HepG2 (cell line): ENCODE measurements at regions not wholly inside any gene's neighbourhood (a gene's known extent, or its start where the extent isn't known, plus 50 kb on each side); places are given as distances from the start of the nearest gene placed in this dataset.

ENCODE experiments used
- EEA1 ChIP-seq: sonication (generic); formaldehyde crosslinking; IDR thresholded peaks from 2 replicates; pipeline ENCODE4 v1.5.1; 2020; ENCODE audit warnings: mild to moderate bottlenecking, missing genetic modification reagents, borderline replicate concordance
- FIP1L1 ChIP-seq: fragments of 200-400 bp; formaldehyde crosslinking; IDR thresholded peaks from 2 replicates; pipeline ENCODE4 v1.6.1; 2018; ENCODE audit warnings: low read depth, mild to moderate bottlenecking, low read length, moderate library complexity, borderline replicate concordance; ENCODE audit not compliant: insufficient read depth
- HDAC1 ChIP-seq: sonication (generic); formaldehyde crosslinking; IDR thresholded peaks from 2 replicates; pipeline ENCODE4 v1.5.1; 2020; ENCODE audit warnings: mild to moderate bottlenecking, missing genetic modification reagents
- HNF1B ChIP-seq: sonication (generic); formaldehyde crosslinking; IDR thresholded peaks from 2 replicates; pipeline ENCODE4 v1.5.1; 2020; ENCODE audit warnings: mild to moderate bottlenecking, moderate library complexity, missing genetic modification reagents
- IRF2 ChIP-seq: IDR thresholded peaks from 2 replicates; pipeline ENCODE4 v1.6.1; 2018; ENCODE audit warnings: missing genetic modification reagents, missing compliant biosample characterization
- JUND ChIP-seq: sonication (generic); formaldehyde crosslinking; IDR thresholded peaks from 2 replicates; pipeline ENCODE4 v1.8.0; 2022; ENCODE audit warnings: mild to moderate bottlenecking, missing genetic modification reagents
- LBX2 ChIP-seq: sonication (generic); formaldehyde crosslinking; IDR thresholded peaks from 2 replicates; pipeline ENCODE4 v1.5.0; 2020; ENCODE audit warnings: missing genetic modification reagents, mild to moderate bottlenecking, borderline replicate concordance
- LCORL ChIP-seq, 2 experiments: fragments of 450-650 bp in 1 of 2; sonication (generic) in 1 of 2; formaldehyde crosslinking in 1 of 2; IDR thresholded peaks; 2 replicates each; pipeline versions ENCODE4 v1.5.0 to v1.6.1; 2017 to 2020; ENCODE audit warnings: antibody characterized with exemption in 1 of 2, missing genetic modification reagents in 1 of 2
- MBNL3 ChIP-seq: fragments of 250-450 bp; sonication (Bioruptor Pico); conservative IDR thresholded peaks from 2 replicates; pipeline ENCODE4 v1.8.0; 2022; ENCODE audit warnings: mild to moderate bottlenecking, inconsistent platforms
- NPAS2 ChIP-seq: sonication (generic); formaldehyde crosslinking; IDR thresholded peaks from 2 replicates; pipeline ENCODE4 v1.8.0; 2022; ENCODE audit warnings: mild to moderate bottlenecking, missing genetic modification reagents, borderline replicate concordance
- PPARG ChIP-seq: conservative IDR thresholded peaks from 2 replicates; pipeline ENCODE4 v1.6.1; 2016; ENCODE audit warnings: missing biosample characterization, missing genetic modification reagents
- REPIN1 ChIP-seq: sonication (generic); formaldehyde crosslinking; IDR thresholded peaks from 2 replicates; pipeline ENCODE4 v1.8.0; 2022; ENCODE audit warnings: missing genetic modification reagents, low read depth, mild to moderate bottlenecking, borderline replicate concordance
- STAT5B ChIP-seq: sonication (generic); formaldehyde crosslinking; IDR thresholded peaks from 2 replicates; pipeline ENCODE4 v1.4.0; 2020; ENCODE audit warnings: missing genetic modification reagents
- ZBTB10 ChIP-seq: sonication (generic); formaldehyde crosslinking; IDR thresholded peaks from 2 replicates; pipeline ENCODE4 v1.4.0; 2020; ENCODE audit warnings: missing genetic modification reagents, borderline replicate concordance
- ZIK1 ChIP-seq: sonication (generic); formaldehyde crosslinking; IDR thresholded peaks from 2 replicates; pipeline ENCODE4 v1.5.0; 2020; ENCODE audit warnings: mild to moderate bottlenecking, low read depth, missing genetic modification reagents, borderline replicate concordance
- ZKSCAN8 ChIP-seq: IDR thresholded peaks from 2 replicates; pipeline ENCODE4 v1.6.1; 2016; ENCODE audit warnings: borderline replicate concordance, missing genetic modification reagents, missing compliant biosample characterization
- ZNF264 ChIP-seq: sonication (generic); formaldehyde crosslinking; IDR thresholded peaks from 2 replicates; pipeline ENCODE4 v1.4.0; 2020; ENCODE audit warnings: missing genetic modification reagents
- ZNF7 ChIP-seq: IDR thresholded peaks from 2 replicates; pipeline ENCODE4 v1.6.1; 2016; ENCODE audit warnings: missing biosample characterization, missing genetic modification reagents
- TF ChIP-seq, protein P1 (sequence below), 2 experiments: fragments of 450-650 bp in 1 of 2; sonication (generic) in 1 of 2; formaldehyde crosslinking; IDR thresholded peaks; 2 replicates each; pipeline versions ENCODE4 v1.5.0 to v1.8.0; 2020 to 2022; ENCODE audit warnings: mild to moderate bottlenecking in 1 of 2, missing genetic modification reagents in 1 of 2
- TF ChIP-seq, protein P2 (sequence below): sonication (generic); formaldehyde crosslinking; IDR thresholded peaks from 2 replicates; pipeline ENCODE4 v1.4.0; 2020; ENCODE audit warnings: mild to moderate bottlenecking, missing genetic modification reagents

DNA sequence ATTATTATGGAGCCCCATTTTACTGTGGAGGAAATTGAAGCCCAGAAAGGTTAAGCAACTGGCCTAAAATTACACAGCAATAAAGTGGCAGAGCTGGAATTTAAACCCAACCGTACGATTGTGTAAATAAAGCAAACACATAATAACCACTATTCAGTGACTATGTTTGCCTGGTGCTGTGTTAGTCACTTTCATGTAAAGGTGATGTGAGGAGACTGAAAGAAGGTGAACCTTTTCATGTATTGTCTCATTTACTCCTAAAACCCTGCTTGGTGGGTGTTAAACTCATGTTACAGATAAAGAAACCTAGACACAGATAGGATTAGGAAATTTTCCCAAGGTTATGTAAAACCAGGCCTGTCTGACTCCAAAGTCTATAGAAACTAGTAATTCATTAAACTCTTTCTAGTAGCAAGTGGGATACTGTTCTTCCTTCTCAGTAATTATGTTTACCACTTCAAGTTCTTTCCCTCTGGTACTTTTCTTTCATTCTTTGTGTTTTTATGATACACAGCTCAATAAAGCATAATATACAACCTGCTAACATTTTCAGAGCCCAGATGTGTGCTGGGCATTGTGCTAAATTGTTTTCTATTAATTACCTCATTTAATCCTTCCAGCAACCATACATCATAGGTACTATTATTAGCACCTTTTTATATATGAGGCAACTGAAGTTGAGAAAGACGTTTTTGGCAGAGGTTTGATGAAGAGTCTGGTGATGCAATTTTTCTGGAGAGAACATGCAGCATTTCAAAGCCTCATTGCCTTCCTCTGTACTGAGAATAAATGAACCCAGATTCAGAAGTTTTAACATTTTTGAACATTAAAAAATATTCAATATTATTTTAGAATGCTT lies 202.7 kb downstream of the SPRY1 start (continued):
- TF ChIP-seq LCORL (IDR thresholded peaks at IDR 0.05) (0 out of 2 replicates have a peak, but pooled peaks have one; percentile 27), LCORL (CRISPR knock-in tag; IDR thresholded peaks at IDR 0.05) (0 out of 2 replicates have a peak, but pooled peaks have one; percentile 36), HNF1B (CRISPR knock-in tag) (no peak), ZNF7 (CRISPR knock-in tag) (no peak), PPARG (CRISPR knock-in tag) (peak; percentile 84), NPAS2 (no peak), REPIN1 (CRISPR knock-in tag) (peak; percentile 58; the same call in 1 of the 2 replicates), ZNF264 (0 out of 2 replicates have a peak, but pooled peaks have one; percentile 27), ZBTB10 (CRISPR knock-in tag) (no peak), LBX2 (CRISPR knock-in tag) (no peak), FIP1L1 (no peak), STAT5B (CRISPR knock-in tag) (no peak), HDAC1 (CRISPR knock-in tag) (peak; percentile 67), MBNL3 (CRISPR knock-in tag) (no peak), ZKSCAN8 (CRISPR knock-in tag) (no peak), EEA1 (no peak), IRF2 (peak; percentile 20; the same call in 1 of the 2 replicates), ZIK1 (CRISPR knock-in tag) (no peak), JUND (no peak)
- TF ChIP-seq, protein P1, sequence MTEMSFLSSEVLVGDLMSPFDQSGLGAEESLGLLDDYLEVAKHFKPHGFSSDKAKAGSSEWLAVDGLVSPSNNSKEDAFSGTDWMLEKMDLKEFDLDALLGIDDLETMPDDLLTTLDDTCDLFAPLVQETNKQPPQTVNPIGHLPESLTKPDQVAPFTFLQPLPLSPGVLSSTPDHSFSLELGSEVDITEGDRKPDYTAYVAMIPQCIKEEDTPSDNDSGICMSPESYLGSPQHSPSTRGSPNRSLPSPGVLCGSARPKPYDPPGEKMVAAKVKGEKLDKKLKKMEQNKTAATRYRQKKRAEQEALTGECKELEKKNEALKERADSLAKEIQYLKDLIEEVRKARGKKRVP (CRISPR knock-in tag; IDR thresholded peaks at IDR 0.05) = peak in 1 of 2 experiments; percentile 49; a peak in 2 of 4 replicates
- TF ChIP-seq, protein P2, sequence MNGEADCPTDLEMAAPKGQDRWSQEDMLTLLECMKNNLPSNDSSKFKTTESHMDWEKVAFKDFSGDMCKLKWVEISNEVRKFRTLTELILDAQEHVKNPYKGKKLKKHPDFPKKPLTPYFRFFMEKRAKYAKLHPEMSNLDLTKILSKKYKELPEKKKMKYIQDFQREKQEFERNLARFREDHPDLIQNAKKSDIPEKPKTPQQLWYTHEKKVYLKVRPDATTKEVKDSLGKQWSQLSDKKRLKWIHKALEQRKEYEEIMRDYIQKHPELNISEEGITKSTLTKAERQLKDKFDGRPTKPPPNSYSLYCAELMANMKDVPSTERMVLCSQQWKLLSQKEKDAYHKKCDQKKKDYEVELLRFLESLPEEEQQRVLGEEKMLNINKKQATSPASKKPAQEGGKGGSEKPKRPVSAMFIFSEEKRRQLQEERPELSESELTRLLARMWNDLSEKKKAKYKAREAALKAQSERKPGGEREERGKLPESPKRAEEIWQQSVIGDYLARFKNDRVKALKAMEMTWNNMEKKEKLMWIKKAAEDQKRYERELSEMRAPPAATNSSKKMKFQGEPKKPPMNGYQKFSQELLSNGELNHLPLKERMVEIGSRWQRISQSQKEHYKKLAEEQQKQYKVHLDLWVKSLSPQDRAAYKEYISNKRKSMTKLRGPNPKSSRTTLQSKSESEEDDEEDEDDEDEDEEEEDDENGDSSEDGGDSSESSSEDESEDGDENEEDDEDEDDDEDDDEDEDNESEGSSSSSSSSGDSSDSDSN (CRISPR knock-in tag) = no peak
